ENCODE measurements at regions not wholly inside any gene's neighbourhood (a gene's known extent, or its start where the extent isn't known, plus 50 kb on each side); places are given as distances from the start of the nearest gene placed in this dataset.

GRCh38 chr12:18946106-18946505 is 183.4 kb upstream of the PLEKHA5 start:
- TF ChIP-seq SP1 (IDR thresholded peaks at IDR 0.05) (no peak), TARDBP (IDR thresholded peaks at IDR 0.05) (no peak), FOXK2 (IDR thresholded peaks at IDR 0.05) (no peak), SUZ12 (IDR thresholded peaks at IDR 0.05) (no peak), ZNF384 (IDR thresholded peaks at IDR 0.05) (no peak), ARNT (IDR thresholded peaks at IDR 0.05) (no peak), PKNOX1 (IDR thresholded peaks at IDR 0.05) (no peak), ELF4 (IDR thresholded peaks at IDR 0.05) (no peak), HDGF (IDR thresholded peaks at IDR 0.05; ENCODE audit: borderline replicate concordance) (no peak), FOXM1 (IDR thresholded peaks at IDR 0.05; ENCODE audit: borderline replicate concordance) (no peak)

All from HEK293T (cell line).